DND-41 (cell line): ENCODE measurements at regions not wholly inside any gene's neighbourhood (a gene's known extent, or its start where the extent isn't known, plus 50 kb on each side); places are given as distances from the start of the nearest gene placed in this dataset.

ENCODE experiments used
- CTCF ChIP-seq: IDR thresholded peaks from 2 replicates; pipeline ENCODE4 v1.5.1; 2012; ENCODE audit warnings: borderline replicate concordance, low read length, moderate library complexity, mild to moderate bottlenecking; ENCODE audit not compliant: poor library complexity, severe bottlenecking; ENCODE audit errors: extremely low read depth
- EZH2 ChIP-seq: IDR thresholded peaks from 3 replicates; pipeline ENCODE4 v1.6.1; 2012; ENCODE audit warnings: borderline replicate concordance, low read depth, mild to moderate bottlenecking, moderate library complexity, low read length, inconsistent platforms; ENCODE audit not compliant: severe bottlenecking

- TF ChIP-seq EZH2, result no peak
- TF ChIP-seq CTCF, result no peak
Measured at GRCh38 chr17:14487068-14487467, 186.2 kb downstream of the HS3ST3B1 start.
